Large intestine (tissue), 3 donors: ENCODE measurements at regions not wholly inside any gene's neighbourhood (a gene's known extent, or its start where the extent isn't known, plus 50 kb on each side); places are given as distances from the start of the nearest gene placed in this dataset.

ENCODE experiments used
- DNase-seq, 2 donors: peaks; one replicate each; pipeline versions ENCODE4 v3.0.0 to v3.0.0-alpha.2; 2013
- H3K27ac ChIP-seq: one replicate; pipeline ENCODE4 v1.5.1; 2013; ENCODE audit warnings: low read length
- H3K27me3 ChIP-seq: 2 replicates; pipeline ENCODE4 v1.6.1; 2013; ENCODE audit warnings: low read length; ENCODE audit not compliant: control insufficient read depth, insufficient read depth
- H3K36me3 ChIP-seq: 2 replicates; pipeline ENCODE4 v1.6.1; 2013; ENCODE audit warnings: low read length; ENCODE audit not compliant: control insufficient read depth, insufficient read depth
- H3K4me1 ChIP-seq: one replicate; pipeline ENCODE4 v1.6.1; 2013; ENCODE audit warnings: low read length; ENCODE audit not compliant: control insufficient read depth, insufficient read depth
- H3K4me3 ChIP-seq: one replicate; pipeline ENCODE4 v1.5.1; 2013; ENCODE audit warnings: low read length
- H3K9me3 ChIP-seq: one replicate; pipeline ENCODE4 v1.6.1; 2013; ENCODE audit warnings: mild to moderate bottlenecking, low read depth, low read length, moderate library complexity; ENCODE audit not compliant: control insufficient read depth
- WGBS: methylation state at CpG from one replicate; pipeline ENCODE4 v1.1.5; 2013; ENCODE audit warnings: low lambda C conversion rate; ENCODE audit not compliant: insufficient coverage; 5-methylcytosine and 5-hydroxymethylcytosine counted together

- 94% methylated on average over 3 of the region's 8 CpGs for whole genome bisulfite sequencing
- Histone ChIP-seq H3K27ac (no peak overlapping the region), H3K27me3 (no peaks in the 10 kb centered on the region), H3K4me1 (no peaks in the 10 kb centered on the region), H3K9me3 (no peaks in the 10 kb centered on the region), H3K36me3 (no peaks in the 10 kb centered on the region), H3K4me3 (no peak overlapping the region)
- DNase-seq = no peak
Measured at GRCh38 chr6:130577178-130577919, 211.5 kb downstream of the TMEM200A start.

GRCh38 chr6:130578713-130579112, 212.9 kb downstream of the TMEM200A start:
- Histone ChIP-seq H3K27me3 (no peaks in the 10 kb centered on the region), H3K36me3 (no peaks in the 10 kb centered on the region), H3K4me3 (no peak overlapping the region), H3K9me3 (no peaks in the 10 kb centered on the region), H3K27ac (no peak overlapping the region), H3K4me1 (no peaks in the 10 kb centered on the region)
- no peak for DNase-seq
- 95% methylated on average over 2 of the region's 3 CpGs for WGBS

GRCh38 chr6:130583268-130583667, 217.5 kb downstream of the TMEM200A start:
- H3K4me1 ChIP-seq = no peaks in the 10 kb centered on the region
- H3K27ac ChIP-seq = no peak overlapping the region
- 100% methylated on average over 2 of the region's 11 CpGs for WGBS
- H3K27me3 ChIP-seq = peaks cover 3% of the 10 kb centered on the region
- no peaks in the 10 kb centered on the region for H3K9me3 ChIP-seq
- no peaks in the 10 kb centered on the region for H3K36me3 ChIP-seq
- no peak for DNase-seq
- H3K4me3 ChIP-seq = no peak overlapping the region

GRCh38 chr6:130585587-130585986, 219.8 kb downstream of the TMEM200A start:
- Histone ChIP-seq H3K36me3 (no peaks in the 10 kb centered on the region), H3K4me3 (no peak overlapping the region), H3K4me1 (no peaks in the 10 kb centered on the region), H3K27ac (no peak overlapping the region), H3K27me3 (peaks cover 3% of the 10 kb centered on the region), H3K9me3 (no peaks in the 10 kb centered on the region)
- no peak for DNase-seq
- 87% methylated on average over 2 of the region's 5 CpGs for WGBS

- 67% methylated on average over 2 of the region's 2 CpGs for WGBS
Measured at GRCh38 chr6:130587778-130588520, 222.1 kb downstream of the TMEM200A start.

GRCh38 chr6:130593200-130593599, 227.4 kb downstream of the TMEM200A start:
- H3K27me3 ChIP-seq = no peaks in the 10 kb centered on the region
- no peak for DNase-seq
- no peaks in the 10 kb centered on the region for H3K9me3 ChIP-seq
- no peaks in the 10 kb centered on the region for H3K4me1 ChIP-seq
- H3K36me3 ChIP-seq = no peaks in the 10 kb centered on the region
- WGBS = 90% methylated on average over 1 of the region's 1 CpG
- no peak overlapping the region for H3K4me3 ChIP-seq
- no peak overlapping the region for H3K27ac ChIP-seq

More at GRCh38 chr6:130587778-130588520, 222.1 kb downstream of the TMEM200A start:
- peaks cover 3% of the 10 kb centered on the region for H3K27me3 ChIP-seq
- no peaks in the 10 kb centered on the region for H3K9me3 ChIP-seq
- DNase-seq = no peak
- no peaks in the 10 kb centered on the region for H3K36me3 ChIP-seq
- H3K4me3 ChIP-seq = no peak overlapping the region
- no peak overlapping the region for H3K27ac ChIP-seq
- H3K4me1 ChIP-seq = no peaks in the 10 kb centered on the region

GRCh38 chr6:130593948-130594347, 228.1 kb downstream of the TMEM200A start:
- Histone ChIP-seq H3K36me3 (no peaks in the 10 kb centered on the region), H3K9me3 (no peaks in the 10 kb centered on the region), H3K4me3 (no peak overlapping the region), H3K27me3 (no peaks in the 10 kb centered on the region), H3K4me1 (no peaks in the 10 kb centered on the region), H3K27ac (no peak overlapping the region)
- DNase-seq = no peak
- WGBS = no CpG with 5 or more reads among the region's 3 CpGs

GRCh38 chr6:130598021-130598989, 228.9 kb upstream of the SMLR1 start:
- Histone ChIP-seq H3K4me3 (no peak overlapping the region), H3K27me3 (no peaks in the 10 kb centered on the region), H3K9me3 (no peaks in the 10 kb centered on the region), H3K4me1 (no peaks in the 10 kb centered on the region), H3K36me3 (no peaks in the 10 kb centered on the region), H3K27ac (no peak overlapping the region)
- WGBS = no CpG with 5 or more reads among the region's 2 CpGs
- DNase-seq = no peak

- no CpG with 5 or more reads among the region's 2 CpGs for WGBS
- no peak for DNase-seq
- no peaks in the 10 kb centered on the region for H3K27me3 ChIP-seq
- H3K4me1 ChIP-seq = no peaks in the 10 kb centered on the region
- H3K36me3 ChIP-seq = no peaks in the 10 kb centered on the region
- no peak overlapping the region for H3K4me3 ChIP-seq
- H3K27ac ChIP-seq = no peak overlapping the region
- no peaks in the 10 kb centered on the region for H3K9me3 ChIP-seq
Measured at GRCh38 chr6:130600880-130601341, 226.3 kb upstream of the SMLR1 start.
